GM19043 (cell line): ENCODE measurements at regions not wholly inside any gene's neighbourhood (a gene's known extent, or its start where the extent isn't known, plus 50 kb on each side); places are given as distances from the start of the nearest gene placed in this dataset.
"Not testable (repeated sequence)": the region's sequence is repeated elsewhere in the genome, so short reads cannot be mapped to it uniquely, and the experiment has no call there.

ENCODE experiments used
- ATAC-seq: cut with Tn5 transposase; IDR thresholded peaks from one replicate; pipeline ENCODE4 v1.9.1; 2021; ENCODE audit warnings: low read depth; ENCODE audit not compliant: unreplicated experiment

- no peak for ATAC-seq
Measured at GRCh38 chr2:125185691-125186270, 1160.7 kb downstream of the CNTNAP5 start.

DNA sequence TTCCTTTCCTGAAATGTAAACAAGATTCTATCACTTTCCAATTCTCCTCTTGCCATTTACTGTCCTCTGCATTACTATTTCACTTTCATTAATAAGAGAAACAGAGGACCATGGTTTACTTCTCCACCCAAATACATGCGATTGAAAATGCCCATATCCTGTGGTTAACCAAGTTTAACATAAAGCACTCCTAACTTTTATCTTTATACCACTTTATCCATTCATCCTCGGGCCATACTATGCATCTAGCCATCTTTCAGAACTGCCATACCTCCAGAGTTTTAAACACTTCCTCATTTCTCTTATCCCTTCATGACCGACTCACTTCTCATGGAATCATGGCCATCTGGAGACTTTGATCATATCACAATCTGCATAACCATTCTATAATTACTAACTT, 1182.3 kb downstream of the CNTNAP5 start:
- no peak for ATAC-seq

- ATAC-seq, result no peak
Measured at GRCh38 chr2:125216321-125216720, 1191.2 kb downstream of the CNTNAP5 start.

GRCh38 chr2:125224188-125224587, 1199.1 kb downstream of the CNTNAP5 start:
- no peak for ATAC-seq

GRCh38 chr2:125224830-125225229, 1199.7 kb downstream of the CNTNAP5 start:
- no peak for ATAC-seq

DNA sequence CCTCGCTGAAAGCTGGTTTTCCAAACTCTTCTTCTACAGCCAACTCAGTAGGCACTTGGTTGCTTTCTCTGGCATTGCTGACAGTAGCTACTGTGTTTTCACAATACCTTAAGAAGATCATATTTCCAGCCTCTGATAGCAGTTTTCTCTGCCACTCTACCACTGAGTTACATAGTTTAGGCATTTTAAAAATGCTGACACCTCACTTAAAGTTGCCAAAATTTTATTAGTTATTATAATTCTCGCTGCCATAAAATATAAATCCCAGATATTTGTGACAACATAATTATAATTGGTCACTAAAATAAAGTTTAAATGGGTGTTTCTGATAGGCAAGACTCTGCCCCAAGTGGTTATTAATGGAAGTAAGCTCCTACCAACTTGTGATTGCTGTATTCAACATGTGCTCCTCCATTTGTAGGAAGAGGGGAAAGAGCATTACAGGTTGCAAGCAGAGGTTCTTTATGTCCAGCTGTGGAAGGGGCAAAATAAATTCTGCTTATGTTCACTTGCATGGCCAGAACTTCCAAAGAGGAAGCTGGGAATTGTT, 1202.8 kb downstream of the CNTNAP5 start:
- no peak for ATAC-seq

DNA sequence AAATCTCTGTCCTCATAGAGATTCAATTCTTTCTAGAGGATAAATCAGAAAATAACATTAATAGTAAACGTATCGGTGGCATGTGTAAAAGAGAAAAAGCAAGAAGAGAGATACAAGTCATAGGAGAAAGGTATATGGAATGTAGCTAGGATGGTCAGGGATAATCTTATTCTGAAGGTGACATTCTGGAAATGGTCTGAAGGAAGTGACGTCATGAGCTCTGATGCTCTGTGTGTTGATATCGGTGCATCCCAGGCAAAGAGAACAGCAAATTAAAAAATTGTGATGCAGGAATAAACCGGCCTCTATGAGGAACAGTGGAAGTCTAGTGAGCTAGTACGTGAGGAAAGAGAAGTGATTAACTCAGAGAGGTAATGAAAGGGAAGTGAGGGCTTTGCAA, 1215.8 kb downstream of the CNTNAP5 start:
- no peak for ATAC-seq

DNA sequence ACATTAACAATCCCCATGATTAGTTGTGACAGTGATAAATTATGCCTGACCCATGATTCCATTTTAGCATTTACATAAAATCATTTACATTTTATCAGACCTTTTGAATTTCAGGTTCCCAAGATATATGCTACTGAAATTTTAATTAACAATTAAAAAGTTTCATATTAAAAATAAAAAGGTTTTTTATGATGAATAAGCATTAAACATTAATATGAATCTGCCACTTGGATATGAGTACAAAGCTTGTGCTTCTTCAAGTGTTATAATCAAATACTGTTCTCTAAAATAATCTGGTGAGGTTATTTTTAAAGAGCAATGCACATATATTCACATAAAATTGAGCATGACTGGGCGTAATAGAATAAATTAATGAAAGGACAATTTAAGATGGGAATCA, 1218.0 kb downstream of the CNTNAP5 start:
- ATAC-seq, result no peak

DNA sequence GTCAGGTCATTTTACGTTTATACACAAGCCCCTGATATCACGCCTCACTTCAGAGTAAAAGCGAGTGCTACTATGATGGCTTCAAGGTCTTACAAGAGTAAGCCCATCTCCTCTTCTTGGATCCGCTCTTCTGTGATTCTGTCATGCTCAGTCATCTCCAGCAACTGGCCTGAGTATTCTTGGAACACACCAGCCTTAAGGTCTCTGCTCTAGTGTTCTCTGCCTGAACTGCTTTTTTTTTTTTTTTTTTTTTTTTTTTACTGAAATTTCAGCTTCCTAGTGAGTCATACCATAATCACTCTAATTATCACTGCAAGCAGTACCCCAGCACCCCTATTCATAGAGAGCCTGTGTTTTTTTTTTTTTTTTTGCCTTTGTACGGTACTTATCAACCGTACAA, 1228.9 kb downstream of the CNTNAP5 start:
- no peak for ATAC-seq

- no peak for ATAC-seq
Measured at GRCh38 chr2:125259451-125259850, 1234.4 kb downstream of the CNTNAP5 start.

DNA sequence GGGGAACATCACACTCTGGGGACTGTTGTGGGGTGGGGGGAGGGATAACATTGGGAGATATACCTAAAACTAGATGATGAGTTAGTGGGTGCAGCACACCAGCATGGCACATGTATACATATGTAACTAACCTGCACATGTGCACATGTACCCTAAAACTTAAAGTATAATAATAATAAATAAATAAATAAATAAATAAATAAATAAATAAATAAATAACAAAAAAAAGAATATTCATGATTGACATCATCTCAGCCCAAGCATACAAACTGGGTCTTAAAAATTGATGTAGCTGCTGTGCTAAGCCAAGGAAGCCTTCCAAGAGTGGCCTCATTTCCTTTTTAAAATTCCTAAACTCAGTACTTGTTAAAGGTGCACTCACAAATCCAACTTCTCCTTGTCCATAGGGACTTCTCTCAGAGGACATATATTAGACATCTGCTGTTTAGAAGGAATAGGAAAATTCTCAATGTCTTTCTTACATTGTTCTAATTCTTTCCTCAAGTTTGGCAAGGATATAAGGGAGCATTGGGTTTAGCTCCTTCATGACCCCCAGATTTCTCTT, 1235.4 kb downstream of the CNTNAP5 start:
- ATAC-seq, result not testable (repeated sequence)

GRCh38 chr2:125264453-125264852, 1239.4 kb downstream of the CNTNAP5 start:
- no peak for ATAC-seq

DNA sequence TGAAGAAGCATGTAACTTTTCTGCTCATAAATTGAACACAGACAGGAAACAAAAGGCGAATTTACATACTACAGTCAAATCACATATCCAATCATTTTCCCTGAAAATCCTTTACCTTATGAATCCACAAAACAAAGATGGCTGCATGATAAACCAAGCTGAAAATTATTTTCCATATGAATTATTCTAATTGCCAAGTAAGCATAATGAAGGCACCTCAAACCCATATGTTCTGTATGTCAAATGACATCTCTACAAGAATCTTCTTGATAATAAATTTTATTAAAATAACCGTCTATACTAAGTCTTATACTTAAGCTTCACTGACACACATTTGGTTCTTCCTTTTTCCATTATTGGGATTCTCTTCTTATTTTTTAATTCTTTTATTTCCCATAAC, 1242.6 kb downstream of the CNTNAP5 start:
- ATAC-seq, result no peak

DNA sequence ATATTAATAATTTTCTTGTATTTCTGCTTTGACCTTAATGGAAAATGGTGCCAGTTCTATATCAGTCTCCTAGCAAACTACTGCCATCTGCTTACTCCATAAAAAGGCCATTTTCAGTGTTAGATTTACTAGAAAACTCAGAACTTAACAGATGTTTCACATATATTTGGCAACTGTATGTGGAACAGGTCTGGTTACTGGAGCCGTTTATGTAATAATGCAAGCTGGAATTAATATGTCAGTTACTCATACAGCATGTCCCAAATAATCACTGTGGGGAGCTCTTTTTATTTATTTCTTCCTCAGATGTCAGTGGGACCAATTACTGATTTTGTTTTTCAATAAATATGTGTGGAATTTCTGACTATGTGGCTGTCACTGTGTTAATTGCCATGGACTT, 1247.6 kb downstream of the CNTNAP5 start:
- no peak for ATAC-seq

DNA sequence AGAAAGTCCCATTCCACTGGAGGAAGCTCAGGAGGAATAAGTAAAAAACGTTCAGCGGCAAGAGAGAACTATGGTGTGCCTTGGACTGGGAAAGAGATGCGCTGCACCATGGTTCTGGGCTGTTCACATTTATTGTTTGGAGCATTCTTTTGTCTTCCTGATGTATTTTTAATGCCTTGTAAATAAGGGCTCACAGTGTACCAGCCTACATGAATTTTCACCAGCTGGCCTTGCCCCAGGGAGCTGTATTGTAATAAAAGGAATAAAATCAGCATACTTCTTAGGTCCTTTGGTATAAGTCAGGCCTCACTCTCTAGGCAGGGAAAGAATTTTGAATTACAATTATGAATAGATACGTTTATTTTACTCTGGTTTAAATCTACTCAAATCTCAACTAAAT, 1249.6 kb downstream of the CNTNAP5 start:
- ATAC-seq, result no peak

- ATAC-seq, result no peak
Measured at GRCh38 chr2:125280265-125280664, 1255.2 kb downstream of the CNTNAP5 start.

- ATAC-seq, result no peak
Measured at GRCh38 chr2:125281242-125281641, 1256.2 kb downstream of the CNTNAP5 start.

GRCh38 chr2:125296742-125297141, 1271.7 kb downstream of the CNTNAP5 start:
- ATAC-seq, result no peak

DNA sequence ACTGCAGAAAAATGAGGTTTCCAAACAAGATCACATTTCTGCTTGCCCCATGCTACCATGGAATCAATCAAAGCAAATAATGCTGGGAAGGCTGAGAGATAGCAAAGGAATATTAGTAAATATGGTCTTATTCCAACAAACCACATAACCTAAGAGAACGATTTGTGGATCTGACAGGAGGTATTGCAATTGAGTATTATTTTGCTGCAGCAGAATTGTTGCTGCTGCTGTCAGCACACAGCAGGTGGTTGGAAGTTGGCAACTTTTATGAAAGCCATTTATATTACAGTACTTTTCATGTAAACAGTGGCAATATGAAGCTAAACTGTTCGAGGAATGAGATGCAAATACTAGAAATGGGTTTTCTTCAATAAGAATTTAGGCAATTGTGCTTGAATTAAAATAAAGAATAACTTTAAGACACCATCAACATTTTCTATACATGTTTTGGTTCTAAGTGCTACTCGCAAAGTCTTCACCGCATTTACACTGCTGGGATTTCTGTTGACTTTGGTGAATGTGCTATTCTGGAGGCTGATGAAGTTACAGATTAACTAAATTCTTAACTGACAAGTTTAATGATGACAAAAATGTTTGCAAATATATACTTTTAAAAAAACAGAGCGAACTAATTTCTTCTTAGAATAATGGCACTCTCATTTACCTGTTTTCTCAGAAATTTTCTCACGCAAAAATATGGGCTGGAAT, 1285.7 kb downstream of the CNTNAP5 start:
- no peak for ATAC-seq

DNA sequence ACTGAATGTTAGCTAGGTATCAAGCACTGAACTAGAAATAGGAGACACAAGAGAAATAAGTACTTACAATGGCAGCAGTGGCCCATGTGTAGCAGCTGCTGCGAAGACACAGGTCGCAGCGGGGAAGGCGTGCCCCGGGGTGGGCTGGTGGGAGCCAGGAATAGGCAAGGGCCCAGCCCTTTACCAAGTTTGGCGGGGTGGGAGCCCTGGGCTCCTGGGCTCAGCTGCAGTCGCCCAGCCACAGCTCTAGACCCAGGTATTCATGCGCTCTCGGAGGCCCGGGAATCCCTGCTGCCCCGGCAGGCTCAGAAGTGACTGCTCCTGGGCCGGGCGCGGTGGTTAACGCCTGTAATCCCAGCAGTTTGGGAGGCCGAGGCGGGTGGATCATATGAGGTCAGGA, 1287.3 kb downstream of the CNTNAP5 start:
- no peak for ATAC-seq

- no peak for ATAC-seq
Measured at GRCh38 chr2:125313806-125314205, 1288.7 kb downstream of the CNTNAP5 start.

- no peak for ATAC-seq
Measured at GRCh38 chr2:125318740-125319139, 1293.7 kb downstream of the CNTNAP5 start.
